Spleen (tissue), 7 donors: ENCODE measurements at regions not wholly inside any gene's neighbourhood (a gene's known extent, or its start where the extent isn't known, plus 50 kb on each side); places are given as distances from the start of the nearest gene placed in this dataset.

Experiments
- POLR2AphosphoS5 ChIP-seq, 3 donors: sonication (generic); formaldehyde crosslinking; IDR thresholded peaks; one replicate each; pipeline ENCODE4 v1.5.1; 2017; ENCODE audit warnings: antibody characterized with exemption in 3 of 3
- TF ChIP-seq, protein P1 (sequence below), 11 experiments: fragments of 200-600 bp in 7 of 11; fragments of 450-650 bp in 4 of 11; sonication (generic) in 4 of 11; IDR thresholded peaks in 8 of 11; conservative IDR thresholded peaks in 3 of 11; 1 replicate in 7 of 11; 2 replicates in 4 of 11; pipeline versions ENCODE4 v1.4.0 to v1.8.0; 2016 to 2021; ENCODE audit warnings: antibody characterized with exemption in 11 of 11, inconsistent platforms in 4 of 11, mild to moderate bottlenecking in 1 of 11
- donor health status: DM: no; HTN: no; CAD: no; lungs with moderate emphysema.
- donor health status: DM: no; HTN: no; CAD: no.
- donor health status: DM: no; HTN: no; CAD: no.

GRCh38 chr18:67654101-67654500 is 137.6 kb upstream of the DSEL start:
- TF ChIP-seq POLR2AphosphoS5 (IDR thresholded peaks at IDR 0.05) = no peak
- TF ChIP-seq, protein P1, sequence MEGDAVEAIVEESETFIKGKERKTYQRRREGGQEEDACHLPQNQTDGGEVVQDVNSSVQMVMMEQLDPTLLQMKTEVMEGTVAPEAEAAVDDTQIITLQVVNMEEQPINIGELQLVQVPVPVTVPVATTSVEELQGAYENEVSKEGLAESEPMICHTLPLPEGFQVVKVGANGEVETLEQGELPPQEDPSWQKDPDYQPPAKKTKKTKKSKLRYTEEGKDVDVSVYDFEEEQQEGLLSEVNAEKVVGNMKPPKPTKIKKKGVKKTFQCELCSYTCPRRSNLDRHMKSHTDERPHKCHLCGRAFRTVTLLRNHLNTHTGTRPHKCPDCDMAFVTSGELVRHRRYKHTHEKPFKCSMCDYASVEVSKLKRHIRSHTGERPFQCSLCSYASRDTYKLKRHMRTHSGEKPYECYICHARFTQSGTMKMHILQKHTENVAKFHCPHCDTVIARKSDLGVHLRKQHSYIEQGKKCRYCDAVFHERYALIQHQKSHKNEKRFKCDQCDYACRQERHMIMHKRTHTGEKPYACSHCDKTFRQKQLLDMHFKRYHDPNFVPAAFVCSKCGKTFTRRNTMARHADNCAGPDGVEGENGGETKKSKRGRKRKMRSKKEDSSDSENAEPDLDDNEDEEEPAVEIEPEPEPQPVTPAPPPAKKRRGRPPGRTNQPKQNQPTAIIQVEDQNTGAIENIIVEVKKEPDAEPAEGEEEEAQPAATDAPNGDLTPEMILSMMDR (IDR thresholded peaks at IDR 0.05 in 8 of 11, conservative IDR thresholded peaks at IDR 0.05 in 3 of 11) = no peak
